Fibroblast of lung (primary cell): ENCODE measurements at regions not wholly inside any gene's neighbourhood (a gene's known extent, or its start where the extent isn't known, plus 50 kb on each side); places are given as distances from the start of the nearest gene placed in this dataset.

ENCODE experiments used
- DNase-seq, 2 donors: peaks; one replicate each; pipeline versions ENCODE4 v3.0.0 to v3.0.0-alpha.2; 2010; ENCODE audit warnings: low read depth in 2 of 2
- H2AFZ ChIP-seq: 2 replicates; pipeline ENCODE4 v1.5.1; 2012; ENCODE audit warnings: low read length, control low read depth, inconsistent platforms
- H3K27ac ChIP-seq: 2 replicates; pipeline ENCODE4 v1.5.1; 2011; ENCODE audit warnings: low read length, control low read depth; ENCODE audit not compliant: insufficient read depth
- H3K27me3 ChIP-seq: 2 replicates; pipeline ENCODE4 v1.5.1; 2011; ENCODE audit warnings: mild to moderate bottlenecking, low read length; ENCODE audit not compliant: control insufficient read depth, insufficient read depth
- H3K36me3 ChIP-seq: 2 replicates; pipeline ENCODE4 v1.5.1; 2011; ENCODE audit warnings: low read length; ENCODE audit not compliant: control insufficient read depth, insufficient read depth
- H3K4me1 ChIP-seq: 2 replicates; pipeline ENCODE4 v1.5.1; 2011; ENCODE audit warnings: low read length; ENCODE audit not compliant: control insufficient read depth, insufficient read depth; ENCODE audit errors: extremely low read depth
- H3K4me2 ChIP-seq: 2 replicates; pipeline ENCODE4 v1.5.1; 2011; ENCODE audit warnings: low read length, control low read depth; ENCODE audit not compliant: insufficient read depth; ENCODE audit errors: extremely low read depth
- H3K4me3 ChIP-seq, 4 experiments: fragments of 200-600 bp in 1 of 4; sonication (generic) in 1 of 4; replicated peaks in 1 of 4; 2 replicates each; pipeline ENCODE4 v1.5.1; 2011 to 2016; ENCODE audit warnings: low read length in 4 of 4, low read depth in 3 of 4, mild to moderate bottlenecking in 3 of 4, control low read depth in 2 of 4, inconsistent platforms in 1 of 4, mixed read lengths in 1 of 4; ENCODE audit not compliant: insufficient read depth in 1 of 4; ENCODE audit errors: control extremely low read depth in 1 of 4
- H3K79me2 ChIP-seq: 2 replicates; pipeline ENCODE4 v1.5.1; 2012; ENCODE audit warnings: mild to moderate bottlenecking, low read length, inconsistent platforms; ENCODE audit not compliant: control insufficient read depth, insufficient read depth
- H3K9ac ChIP-seq: 2 replicates; pipeline ENCODE4 v1.5.1; 2011; ENCODE audit warnings: mild to moderate bottlenecking, low read length, control low read depth; ENCODE audit not compliant: insufficient read depth
- H3K9me3 ChIP-seq: 2 replicates; pipeline ENCODE4 v1.5.1; 2012; ENCODE audit warnings: low read depth, low read length; ENCODE audit not compliant: control insufficient read depth, insufficient read depth
- H4K20me1 ChIP-seq: 2 replicates; pipeline ENCODE4 v1.5.1; 2011; ENCODE audit warnings: low read length; ENCODE audit not compliant: control insufficient read depth, insufficient read depth; ENCODE audit errors: extremely low read depth
- EZH2 ChIP-seq: IDR thresholded peaks from 2 replicates; pipeline ENCODE4 v1.5.1; 2012; ENCODE audit warnings: low read length, control low read depth, mild to moderate bottlenecking; ENCODE audit errors: missing control alignments
- TF ChIP-seq, protein P1 (sequence below), 2 donors: IDR thresholded peaks in 1 of 2; conservative IDR thresholded peaks in 1 of 2; 1 replicate in 1 of 2; 2 replicates in 1 of 2; pipeline ENCODE4 v1.5.1; 2011 to 2012; ENCODE audit warnings: low read length in 2 of 2, control low read depth in 1 of 2, inconsistent platforms in 1 of 2, low read depth in 1 of 2, mild to moderate bottlenecking in 1 of 2

DNA sequence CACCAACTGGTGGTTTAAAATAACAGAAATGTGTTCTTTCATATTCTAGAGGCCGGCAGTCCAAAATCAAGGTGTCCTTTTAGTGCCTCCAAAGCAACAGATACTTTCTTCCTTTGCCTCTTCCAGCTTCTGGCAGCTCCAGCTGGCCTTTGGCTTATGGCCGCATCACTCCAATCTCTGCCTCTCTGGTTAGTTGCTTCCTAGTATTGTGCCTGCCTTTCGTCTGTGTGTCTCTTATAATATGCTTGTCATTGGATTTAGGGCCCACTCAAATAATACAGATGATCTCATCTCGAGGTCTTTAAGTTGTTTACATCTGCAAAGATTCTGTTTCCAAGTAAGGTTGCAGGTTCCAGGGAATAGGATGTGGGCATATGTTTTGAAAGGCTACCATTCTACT lies 855.2 kb upstream of the ID2 start:
- H2AFZ ChIP-seq = no peak overlapping the region

DNA sequence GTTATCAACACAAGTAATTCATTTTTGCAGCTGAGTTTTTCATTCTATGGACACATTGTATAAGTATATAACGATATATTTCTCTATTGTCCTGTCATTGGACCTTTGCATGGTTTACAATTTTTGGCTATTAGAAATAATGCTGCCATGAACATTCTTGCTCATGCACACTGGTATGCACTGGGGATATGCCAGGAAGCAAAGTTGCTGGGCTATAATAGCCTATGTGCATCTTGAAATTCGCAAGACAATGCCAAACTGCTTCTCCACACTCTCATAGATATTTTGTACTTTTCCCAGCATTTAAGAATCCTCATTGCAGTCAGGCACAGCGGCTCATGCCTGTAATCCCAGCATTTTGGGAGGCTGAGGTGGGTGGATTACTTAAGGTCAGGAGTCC lies 852.6 kb upstream of the ID2 start:
- no peaks in the 10 kb centered on the region for H3K79me2 ChIP-seq
- H3K9me3 ChIP-seq = no peaks in the 10 kb centered on the region
- no peaks in the 10 kb centered on the region for H3K36me3 ChIP-seq
- H2AFZ ChIP-seq = no peak overlapping the region
- no peak overlapping the region for H3K9ac ChIP-seq
- H3K27ac ChIP-seq = no peak overlapping the region
- no peaks in the 10 kb centered on the region for H4K20me1 ChIP-seq
- no peak for DNase-seq
- no peaks in the 10 kb centered on the region for H3K4me1 ChIP-seq
- TF ChIP-seq EZH2 = no peak
- TF ChIP-seq, protein P1, sequence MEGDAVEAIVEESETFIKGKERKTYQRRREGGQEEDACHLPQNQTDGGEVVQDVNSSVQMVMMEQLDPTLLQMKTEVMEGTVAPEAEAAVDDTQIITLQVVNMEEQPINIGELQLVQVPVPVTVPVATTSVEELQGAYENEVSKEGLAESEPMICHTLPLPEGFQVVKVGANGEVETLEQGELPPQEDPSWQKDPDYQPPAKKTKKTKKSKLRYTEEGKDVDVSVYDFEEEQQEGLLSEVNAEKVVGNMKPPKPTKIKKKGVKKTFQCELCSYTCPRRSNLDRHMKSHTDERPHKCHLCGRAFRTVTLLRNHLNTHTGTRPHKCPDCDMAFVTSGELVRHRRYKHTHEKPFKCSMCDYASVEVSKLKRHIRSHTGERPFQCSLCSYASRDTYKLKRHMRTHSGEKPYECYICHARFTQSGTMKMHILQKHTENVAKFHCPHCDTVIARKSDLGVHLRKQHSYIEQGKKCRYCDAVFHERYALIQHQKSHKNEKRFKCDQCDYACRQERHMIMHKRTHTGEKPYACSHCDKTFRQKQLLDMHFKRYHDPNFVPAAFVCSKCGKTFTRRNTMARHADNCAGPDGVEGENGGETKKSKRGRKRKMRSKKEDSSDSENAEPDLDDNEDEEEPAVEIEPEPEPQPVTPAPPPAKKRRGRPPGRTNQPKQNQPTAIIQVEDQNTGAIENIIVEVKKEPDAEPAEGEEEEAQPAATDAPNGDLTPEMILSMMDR (conservative IDR thresholded peaks at IDR 0.05 in 1 of 2, IDR thresholded peaks at IDR 0.05 in 1 of 2; ENCODE audit: low read depth in 1 of 2, low read length in 2 of 2) = no peak
- H3K27me3 ChIP-seq = no peaks in the 10 kb centered on the region
- no peak overlapping the region for H3K4me3 ChIP-seq
- no peak overlapping the region for H3K4me2 ChIP-seq

More for the DNA sequence above, 855.2 kb upstream of the ID2 start:
- Histone ChIP-seq H3K4me2 (no peak overlapping the region), H4K20me1 (no peaks in the 10 kb centered on the region), H3K79me2 (no peaks in the 10 kb centered on the region), H3K27me3 (no peaks in the 10 kb centered on the region), H3K9me3 (no peaks in the 10 kb centered on the region), H3K27ac (no peak overlapping the region), H3K9ac (no peak overlapping the region), H3K4me3 (no peak overlapping the region), H3K36me3 (no peaks in the 10 kb centered on the region), H3K4me1 (no peaks in the 10 kb centered on the region)
- DNase-seq = no peak
- TF ChIP-seq EZH2 = no peak
- TF ChIP-seq, protein P1 (conservative IDR thresholded peaks at IDR 0.05 in 1 of 2, IDR thresholded peaks at IDR 0.05 in 1 of 2; ENCODE audit: low read depth in 1 of 2, low read length in 2 of 2) = no peak

DNA sequence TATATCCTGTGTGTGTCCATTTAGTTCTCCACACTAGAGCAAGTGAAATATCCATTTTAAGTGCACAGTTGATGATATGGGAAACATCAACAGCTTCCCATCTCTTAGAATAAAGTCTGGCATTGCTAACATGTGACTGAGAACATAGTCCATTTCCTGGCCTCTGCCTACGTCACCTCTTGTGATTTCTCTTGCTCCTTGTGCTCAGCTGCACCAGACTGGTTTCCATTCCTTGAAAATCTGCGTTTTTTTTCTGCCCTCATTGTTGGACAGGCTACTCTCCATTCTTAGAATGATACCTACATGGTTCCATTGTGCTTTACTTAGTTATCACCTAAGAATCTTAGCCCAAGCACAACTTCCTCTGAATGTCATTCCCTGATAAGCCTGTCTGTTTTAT lies 851.2 kb upstream of the ID2 start:
- H3K79me2 ChIP-seq = no peaks in the 10 kb centered on the region
- H3K4me1 ChIP-seq = no peaks in the 10 kb centered on the region

More for the DNA sequence above, 851.2 kb upstream of the ID2 start:
- no peak overlapping the region for H3K4me3 ChIP-seq
- no peak overlapping the region for H3K9ac ChIP-seq
- no peak overlapping the region for H3K27ac ChIP-seq
- no peaks in the 10 kb centered on the region for H3K36me3 ChIP-seq
- DNase-seq = no peak
- H4K20me1 ChIP-seq = no peaks in the 10 kb centered on the region
- no peak overlapping the region for H2AFZ ChIP-seq
- H3K4me2 ChIP-seq = no peak overlapping the region
- H3K9me3 ChIP-seq = no peaks in the 10 kb centered on the region
- no peak for TF ChIP-seq EZH2
- TF ChIP-seq, protein P1 (conservative IDR thresholded peaks at IDR 0.05 in 1 of 2, IDR thresholded peaks at IDR 0.05 in 1 of 2; ENCODE audit: low read depth in 1 of 2, low read length in 2 of 2) = no peak
- no peaks in the 10 kb centered on the region for H3K27me3 ChIP-seq
